ENCODE measurements at regions not wholly inside any gene's neighbourhood (a gene's known extent, or its start where the extent isn't known, plus 50 kb on each side); places are given as distances from the start of the nearest gene placed in this dataset.

- H3K36me3 ChIP-seq (ENCODE audit: control insufficient read depth, insufficient read depth, low read length), result no peaks in the 10 kb centered on the region
- TF ChIP-seq CTCF (IDR thresholded peaks at IDR 0.05; ENCODE audit: insufficient read depth, low read length, poor library complexity, severe bottlenecking), result no peak
- no peaks in the 10 kb centered on the region for H3K27me3 ChIP-seq (replicated peaks; ENCODE audit: control insufficient read depth, insufficient read depth, low read length)
- DNase-seq (ENCODE audit: extremely low read depth, insufficient read length), result no peak
- no peak overlapping the region for H3K4me3 ChIP-seq (replicated peaks; ENCODE audit: low read depth, low read length)
These were observed 99.3 kb upstream of the KCNJ3 start for GRCh38 chr2:154599189-154599588.

DNA sequence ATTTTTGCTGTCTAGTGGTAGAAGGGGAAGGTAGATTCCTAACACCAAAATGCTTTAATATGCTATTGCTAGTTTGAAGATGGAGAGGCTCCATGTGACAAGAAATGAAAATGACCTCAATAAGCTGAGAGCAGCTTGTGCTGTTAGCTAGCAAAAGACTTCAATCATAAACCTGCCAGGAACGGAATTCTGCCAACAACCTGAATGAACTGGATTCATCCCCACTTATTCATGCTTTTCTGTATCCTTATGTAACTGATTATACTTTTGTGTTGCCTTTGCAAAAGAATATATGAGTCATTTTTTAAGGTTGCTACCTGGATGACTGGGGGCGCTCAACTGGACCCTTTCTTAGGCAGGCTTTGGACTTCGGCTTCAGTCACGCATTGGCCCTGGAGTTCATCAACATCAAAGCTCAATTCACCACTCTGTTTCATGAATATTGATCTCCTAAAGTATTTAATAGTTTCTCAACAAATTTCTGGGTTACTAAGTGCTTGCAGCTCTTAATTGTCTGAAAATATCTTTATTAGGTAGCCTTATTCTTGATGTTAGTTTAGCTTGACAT lies 97.5 kb upstream of the KCNJ3 start:
- Histone ChIP-seq H3K27me3 (replicated peaks; ENCODE audit: control insufficient read depth, insufficient read depth, low read length) (no peaks in the 10 kb centered on the region), H3K4me3 (replicated peaks; ENCODE audit: low read depth, low read length) (no peak overlapping the region), H3K36me3 (ENCODE audit: control insufficient read depth, insufficient read depth, low read length) (no peaks in the 10 kb centered on the region)
- TF ChIP-seq CTCF (IDR thresholded peaks at IDR 0.05; ENCODE audit: insufficient read depth, low read length, poor library complexity, severe bottlenecking), result no peak
- DNase-seq (ENCODE audit: extremely low read depth, insufficient read length), result no peak

- no peak for DNase-seq (ENCODE audit: extremely low read depth, insufficient read length)
- no peaks in the 10 kb centered on the region for H3K27me3 ChIP-seq (replicated peaks; ENCODE audit: control insufficient read depth, insufficient read depth, low read length)
- TF ChIP-seq CTCF (IDR thresholded peaks at IDR 0.05; ENCODE audit: insufficient read depth, low read length, poor library complexity, severe bottlenecking), result no peak
- no peaks in the 10 kb centered on the region for H3K36me3 ChIP-seq (ENCODE audit: control insufficient read depth, insufficient read depth, low read length)
- no peak overlapping the region for H3K4me3 ChIP-seq (replicated peaks; ENCODE audit: low read depth, low read length)
These were observed 94.8 kb upstream of the KCNJ3 start for GRCh38 chr2:154603682-154604081.

DNA sequence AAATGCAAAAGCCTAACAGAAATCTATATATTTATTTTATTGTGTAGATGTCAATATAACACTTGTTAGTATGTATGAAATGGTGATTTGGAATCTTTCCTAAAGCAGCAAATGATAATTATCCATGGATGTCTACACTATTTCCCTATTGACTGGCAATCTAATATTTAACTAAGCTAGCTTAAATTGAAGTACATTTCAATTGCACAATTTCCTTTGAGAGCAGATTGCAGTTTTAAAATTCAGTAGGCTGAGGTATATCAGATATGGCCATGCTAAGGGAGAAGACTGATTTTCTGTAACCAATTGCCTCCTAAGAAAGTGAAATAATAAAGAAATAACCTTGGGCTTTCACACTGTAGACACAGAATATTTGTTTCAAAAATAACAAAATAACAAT lies 90.1 kb upstream of the KCNJ3 start:
- H3K4me3 ChIP-seq (replicated peaks; ENCODE audit: low read depth, low read length), result no peak overlapping the region
- DNase-seq (ENCODE audit: extremely low read depth, insufficient read length), result no peak
- H3K27me3 ChIP-seq (replicated peaks; ENCODE audit: control insufficient read depth, insufficient read depth, low read length), result no peaks in the 10 kb centered on the region
- TF ChIP-seq CTCF (IDR thresholded peaks at IDR 0.05; ENCODE audit: insufficient read depth, low read length, poor library complexity, severe bottlenecking), result no peak
- no peaks in the 10 kb centered on the region for H3K36me3 ChIP-seq (ENCODE audit: control insufficient read depth, insufficient read depth, low read length)

DNA sequence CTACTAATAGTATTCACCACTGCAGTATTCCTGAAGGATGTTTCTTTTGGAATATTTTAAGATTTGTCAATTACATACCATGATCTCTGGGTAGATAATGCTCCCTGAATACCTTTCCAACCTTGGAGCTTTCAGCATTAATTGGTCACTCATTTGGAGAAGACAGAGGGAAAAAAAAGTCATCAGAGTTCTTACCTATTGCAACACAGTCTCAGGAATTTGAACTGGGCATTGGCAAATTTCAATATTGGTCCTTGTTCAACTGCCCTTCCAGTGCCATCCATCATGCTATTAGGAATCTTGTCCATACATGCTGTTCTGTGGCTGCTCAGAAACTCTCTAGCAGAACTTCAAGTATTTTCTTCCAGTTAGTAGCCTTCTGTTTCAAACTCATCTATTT lies 83.6 kb upstream of the KCNJ3 start:
- no peak for DNase-seq (ENCODE audit: extremely low read depth, insufficient read length)
- Histone ChIP-seq H3K36me3 (ENCODE audit: control insufficient read depth, insufficient read depth, low read length) (no peaks in the 10 kb centered on the region), H3K4me3 (replicated peaks; ENCODE audit: low read depth, low read length) (no peak overlapping the region), H3K27me3 (replicated peaks; ENCODE audit: control insufficient read depth, insufficient read depth, low read length) (no peaks in the 10 kb centered on the region; the same call in 1 of the 2 replicates)
- no peak for TF ChIP-seq CTCF (IDR thresholded peaks at IDR 0.05; ENCODE audit: insufficient read depth, low read length, poor library complexity, severe bottlenecking)

DNA sequence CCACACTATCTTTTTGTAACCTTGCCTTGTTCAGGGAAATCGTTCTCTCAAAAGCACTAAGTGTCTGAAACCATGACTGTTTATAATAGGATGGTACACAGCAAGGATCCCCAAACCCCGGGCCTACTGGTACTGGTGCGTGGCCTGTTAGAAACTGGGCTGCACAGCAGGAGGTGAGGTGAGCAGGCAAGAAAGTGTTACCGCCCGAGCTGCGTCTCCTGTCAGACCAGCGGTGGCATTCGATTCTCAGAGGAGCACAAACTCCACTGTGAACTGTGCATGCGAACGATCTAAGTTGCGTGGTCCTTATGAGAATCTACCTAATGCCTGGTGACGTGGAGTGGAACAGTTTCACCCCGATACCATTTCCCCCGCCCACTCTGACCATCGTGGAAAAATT lies 81.8 kb upstream of the KCNJ3 start:
- Histone ChIP-seq H3K27me3 (replicated peaks; ENCODE audit: control insufficient read depth, insufficient read depth, low read length) (no peaks in the 10 kb centered on the region; the same call in 1 of the 2 replicates), H3K36me3 (ENCODE audit: control insufficient read depth, insufficient read depth, low read length) (no peaks in the 10 kb centered on the region), H3K4me3 (replicated peaks; ENCODE audit: low read depth, low read length) (no peak overlapping the region)
- no peak for DNase-seq (ENCODE audit: extremely low read depth, insufficient read length)
- no peak for TF ChIP-seq CTCF (IDR thresholded peaks at IDR 0.05; ENCODE audit: insufficient read depth, low read length, poor library complexity, severe bottlenecking)
